COLO829 (cell line): ENCODE measurements at regions not wholly inside any gene's neighbourhood (a gene's known extent, or its start where the extent isn't known, plus 50 kb on each side); places are given as distances from the start of the nearest gene placed in this dataset.
"Not testable (repeated sequence)": the region's sequence is repeated elsewhere in the genome, so short reads cannot be mapped to it uniquely, and the experiment has no call there.

Source experiments
- DNase-seq: peaks from one replicate; pipeline ENCODE4 v3.0.0; 2012; ENCODE audit warnings: low spot score

DNA sequence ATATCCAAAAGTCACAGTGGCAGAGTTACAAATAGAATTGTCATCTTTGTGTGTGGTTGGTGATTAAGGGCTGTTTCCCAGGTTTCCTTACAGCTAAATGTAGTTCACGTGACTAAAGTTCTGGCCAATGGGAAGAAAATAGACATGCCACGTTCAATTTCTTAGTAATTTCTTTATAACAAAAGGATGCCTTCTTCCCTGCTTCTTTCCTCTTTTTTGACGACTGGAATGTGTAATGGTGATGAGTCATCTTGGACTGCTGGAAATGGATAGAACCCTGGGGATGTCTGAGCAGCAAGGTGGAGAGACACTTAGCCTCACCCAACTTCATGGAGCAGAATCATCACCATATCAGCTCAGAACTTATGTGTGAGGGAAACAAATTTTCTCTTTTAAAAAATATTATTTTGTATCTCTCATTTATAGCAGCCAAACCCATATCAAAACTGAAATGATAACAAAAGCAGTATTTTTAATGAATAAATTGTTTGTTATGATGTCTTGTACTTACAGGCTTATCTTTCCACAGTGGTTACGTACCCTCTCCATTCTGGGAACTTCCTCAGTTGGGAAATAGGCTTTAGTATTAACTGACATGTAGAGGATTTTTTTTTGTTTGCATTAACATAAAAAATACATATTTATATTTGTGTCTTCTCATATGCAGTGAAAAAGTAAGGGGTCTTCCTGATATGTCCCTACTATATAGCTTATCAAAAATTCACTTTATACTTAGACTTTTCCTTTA lies 91.1 kb upstream of the CDH2 start:
- peak; percentile 59 for DNase-seq

DNA sequence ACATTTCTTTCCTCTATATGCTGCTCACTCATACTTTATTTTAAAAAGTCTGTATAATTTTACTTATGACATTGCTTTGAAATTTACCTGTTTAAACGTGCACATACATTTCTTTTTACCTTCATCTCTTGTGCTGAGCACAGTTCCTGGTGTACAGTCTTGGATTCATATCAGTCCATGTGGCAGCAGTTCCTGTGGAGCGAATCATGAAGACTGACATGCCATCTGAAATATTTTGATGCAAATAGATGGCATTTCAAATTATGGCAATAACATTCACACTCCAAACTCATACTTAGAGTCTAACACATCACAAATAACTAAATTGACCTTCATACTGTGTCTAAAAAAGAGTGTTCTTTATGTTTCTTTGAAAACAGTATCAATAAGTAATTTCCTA lies 90.3 kb upstream of the CDH2 start:
- DNase-seq = no peak

DNA sequence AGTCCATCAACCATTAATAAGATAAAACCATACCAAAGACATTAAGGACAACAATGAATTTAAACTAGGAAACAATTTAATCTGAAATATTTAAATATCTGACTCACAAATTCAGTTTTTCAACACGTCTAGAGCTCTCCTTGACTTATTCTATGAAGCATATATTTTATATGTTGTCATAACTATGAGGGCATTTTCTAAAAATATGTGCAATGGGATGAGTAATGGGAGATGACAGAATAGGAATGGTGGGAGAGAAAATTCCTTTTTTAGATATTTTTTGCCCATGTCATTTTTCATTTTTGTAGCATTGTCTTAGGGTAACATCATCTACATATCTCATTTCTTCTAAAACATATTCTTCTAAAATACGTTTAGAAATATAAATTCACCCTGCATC lies 79.2 kb upstream of the CDH2 start:
- no peak for DNase-seq

DNA sequence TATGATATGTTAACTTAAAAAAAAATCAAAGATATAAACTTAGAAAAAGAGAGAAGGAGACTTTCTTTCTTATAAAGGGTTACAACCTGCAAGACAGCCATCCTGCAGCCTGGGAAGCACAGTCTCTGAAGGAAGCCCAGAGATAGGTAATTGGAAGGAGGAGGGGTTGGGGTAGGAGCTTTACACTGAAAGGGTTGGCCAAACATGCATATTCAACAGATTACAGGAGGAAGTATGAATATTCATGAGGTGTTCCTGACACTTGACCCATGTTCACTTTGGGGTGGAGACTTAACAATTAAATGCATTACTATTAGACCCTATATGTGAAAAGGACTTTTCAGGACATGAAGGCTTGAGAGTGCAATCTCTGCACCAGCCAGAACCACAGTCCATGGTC lies 71.7 kb upstream of the CDH2 start:
- DNase-seq = no peak

DNA sequence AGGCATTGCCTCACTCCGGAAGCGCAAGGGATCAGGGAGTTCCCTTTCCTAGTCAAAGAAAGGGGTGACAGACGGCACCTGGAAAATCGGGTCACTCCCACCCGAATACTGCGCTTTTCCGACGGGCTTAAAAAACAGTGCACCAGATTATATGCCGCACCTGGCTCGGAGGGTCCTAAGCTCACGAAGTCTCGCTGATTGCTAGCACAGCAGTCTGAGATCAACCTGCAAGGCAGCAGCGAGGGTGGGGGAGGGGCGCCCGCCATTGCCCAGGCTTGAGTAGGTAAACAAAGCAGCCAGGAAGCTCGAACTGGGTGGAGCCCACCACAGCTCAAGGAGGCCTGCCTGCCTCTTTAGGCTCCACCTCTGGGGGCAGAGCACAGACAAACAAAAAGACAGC lies 63.7 kb upstream of the CDH2 start:
- DNase-seq = not testable (repeated sequence)

DNA sequence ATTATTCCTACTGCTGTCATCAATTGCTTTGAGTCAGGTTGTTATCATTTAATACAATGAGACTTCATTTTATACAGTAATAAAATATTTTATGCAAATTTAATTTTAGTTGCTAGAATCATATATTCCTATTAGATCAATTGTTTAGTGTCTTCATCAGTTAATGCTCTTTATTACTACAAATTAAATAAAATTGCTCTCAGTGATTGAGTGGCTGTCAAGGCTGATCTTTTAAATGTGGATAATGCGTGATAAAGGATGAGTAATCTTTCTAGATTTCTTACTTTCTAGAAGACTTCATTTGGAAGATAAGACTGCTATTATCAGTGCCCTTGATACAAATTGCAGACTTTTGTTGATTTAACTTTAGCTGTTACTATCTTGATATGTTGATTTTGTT lies 59.6 kb upstream of the CDH2 start:
- no peak for DNase-seq
